ENCODE measurements at regions not wholly inside any gene's neighbourhood (a gene's known extent, or its start where the extent isn't known, plus 50 kb on each side); places are given as distances from the start of the nearest gene placed in this dataset.
A peak's percentile ranks its signal among the peaks of the same experiment; 100 is the strongest.

DNA sequence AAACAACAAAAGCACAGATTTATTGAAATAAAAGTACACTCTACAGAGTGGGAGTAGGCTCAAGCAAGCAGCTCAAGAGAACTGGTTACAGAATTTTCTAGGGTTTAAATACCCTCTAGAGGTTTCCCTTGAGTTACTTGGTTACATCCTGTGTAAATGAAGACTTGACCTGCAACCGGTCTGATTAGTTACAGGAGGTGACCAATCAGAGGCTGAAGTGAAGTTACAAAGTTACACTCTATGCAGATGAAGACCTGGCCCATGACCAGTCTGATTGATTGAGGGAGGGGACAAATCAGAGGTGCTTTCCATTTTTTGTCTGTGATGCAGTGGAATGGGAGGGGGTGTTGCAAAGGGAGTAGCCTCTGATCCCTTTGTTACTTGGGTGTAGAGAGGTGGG is 723.4 kb downstream of the ZPLD1 start:
- H3K27me3 Mint-ChIP-seq (ENCODE audit: low read depth): no peaks in the 10 kb centered on the region
- no peak overlapping the region for H4K8ac ChIP-seq (replicated peaks; ENCODE audit: insufficient read length, low read depth, low read length)
- no peak overlapping the region for H3K4me3 Mint-ChIP-seq
- no peak overlapping the region for H2BK12ac ChIP-seq (ENCODE audit: insufficient read length, low read depth, low read length)
- H3K56ac ChIP-seq (ENCODE audit: insufficient read length, low read depth, low read length): no peak overlapping the region
- H3K4ac ChIP-seq (ENCODE audit: low read depth, low read length): no peak overlapping the region
- no peak overlapping the region for H3K18ac ChIP-seq (ENCODE audit: insufficient read length, low read depth, low read length)
- H3K27ac ChIP-seq (ENCODE audit: insufficient read length, low read depth, low read length): no peak overlapping the region
- H2BK5ac ChIP-seq (ENCODE audit: insufficient read length, low read length): no peak overlapping the region
- no peaks in the 10 kb centered on the region for H3K9me3 Mint-ChIP-seq
- H3K27ac Mint-ChIP-seq: peak overlapping the region in 1 of 3 experiments; percentile 79; a peak in 2 of 7 replicates
- no peaks in the 10 kb centered on the region for H3K9me3 ChIP-seq (ENCODE audit: control insufficient read depth, low read depth, low read length)
- no peaks in the 10 kb centered on the region for H3K4me1 ChIP-seq (ENCODE audit: insufficient read depth, low read length)
- H3K79me1 ChIP-seq (ENCODE audit: insufficient read depth, low read depth, low read length, poor library complexity, severe bottlenecking): no peaks in the 10 kb centered on the region
- no peaks in the 10 kb centered on the region for H3K27me3 ChIP-seq (ENCODE audit: insufficient read depth, low read length)
- H3K36me3 Mint-ChIP-seq (ENCODE audit: insufficient read depth in 1 of 3, low read depth in 3 of 3): no peaks in the 10 kb centered on the region; a peak in 1 of 7 replicates
- H2AFZ ChIP-seq (ENCODE audit: low read length): no peak overlapping the region
- H4K5ac ChIP-seq (ENCODE audit: insufficient read length, low read depth, low read length): no peak overlapping the region
- no peak overlapping the region for H3K4me2 ChIP-seq (ENCODE audit: insufficient read depth, insufficient read length, low read length)
- TF ChIP-seq, protein P1, sequence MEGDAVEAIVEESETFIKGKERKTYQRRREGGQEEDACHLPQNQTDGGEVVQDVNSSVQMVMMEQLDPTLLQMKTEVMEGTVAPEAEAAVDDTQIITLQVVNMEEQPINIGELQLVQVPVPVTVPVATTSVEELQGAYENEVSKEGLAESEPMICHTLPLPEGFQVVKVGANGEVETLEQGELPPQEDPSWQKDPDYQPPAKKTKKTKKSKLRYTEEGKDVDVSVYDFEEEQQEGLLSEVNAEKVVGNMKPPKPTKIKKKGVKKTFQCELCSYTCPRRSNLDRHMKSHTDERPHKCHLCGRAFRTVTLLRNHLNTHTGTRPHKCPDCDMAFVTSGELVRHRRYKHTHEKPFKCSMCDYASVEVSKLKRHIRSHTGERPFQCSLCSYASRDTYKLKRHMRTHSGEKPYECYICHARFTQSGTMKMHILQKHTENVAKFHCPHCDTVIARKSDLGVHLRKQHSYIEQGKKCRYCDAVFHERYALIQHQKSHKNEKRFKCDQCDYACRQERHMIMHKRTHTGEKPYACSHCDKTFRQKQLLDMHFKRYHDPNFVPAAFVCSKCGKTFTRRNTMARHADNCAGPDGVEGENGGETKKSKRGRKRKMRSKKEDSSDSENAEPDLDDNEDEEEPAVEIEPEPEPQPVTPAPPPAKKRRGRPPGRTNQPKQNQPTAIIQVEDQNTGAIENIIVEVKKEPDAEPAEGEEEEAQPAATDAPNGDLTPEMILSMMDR (conservative IDR thresholded peaks at IDR 0.05): no peak
- H4K20me1 ChIP-seq (ENCODE audit: control insufficient read depth, insufficient read depth, insufficient read length): no peaks in the 10 kb centered on the region
- H3K4me1 Mint-ChIP-seq: peaks cover 3 to 7% of the 10 kb centered on the region in 2 experiments
- no peak overlapping the region for H3K14ac ChIP-seq (ENCODE audit: insufficient read depth, low read length)
- H2AK5ac ChIP-seq (ENCODE audit: insufficient read length, low read length): no peak overlapping the region
- no peak overlapping the region for H2BK120ac ChIP-seq (ENCODE audit: low read depth, low read length, poor library complexity, severe bottlenecking)
- DNase-seq: peak; percentile 29
- H3K79me2 ChIP-seq (ENCODE audit: insufficient read depth, low read length): no peaks in the 10 kb centered on the region
- H3T11ph ChIP-seq (ENCODE audit: low read length): no peak overlapping the region
- H2BK15ac ChIP-seq (ENCODE audit: low read depth, low read length): no peak overlapping the region
- no CpG with 5 or more reads among the region's 1 CpG for WGBS (ENCODE audit: extremely low coverage, insufficient read length, low lambda C conversion rate)
- H3K23ac ChIP-seq (ENCODE audit: insufficient read length, low read depth, low read length): no peak overlapping the region
- no peak overlapping the region for H4K91ac ChIP-seq (ENCODE audit: insufficient read length, low read depth, low read length)
- H3K9ac ChIP-seq (ENCODE audit: extremely low read depth, insufficient read length, low read length): no peak overlapping the region
- H2BK20ac ChIP-seq (ENCODE audit: low read depth, low read length, poor library complexity, severe bottlenecking): no peak overlapping the region
- H3K23me2 ChIP-seq (ENCODE audit: insufficient read length, low read depth, low read length, poor library complexity, severe bottlenecking): no peaks in the 10 kb centered on the region
